Ishikawa (cell line): ENCODE measurements at regions not wholly inside any gene's neighbourhood (a gene's known extent, or its start where the extent isn't known, plus 50 kb on each side); places are given as distances from the start of the nearest gene placed in this dataset.

Experiments
- CEBPB ChIP-seq: IDR thresholded peaks from 2 replicates; pipeline ENCODE4 v1.6.1; 2012
- CREB1 ChIP-seq: IDR thresholded peaks from 2 replicates; pipeline ENCODE4 v1.6.1; 2012; ENCODE audit warnings: low read depth
- EGR1 ChIP-seq: IDR thresholded peaks from 2 replicates; pipeline ENCODE4 v1.6.1; 2012
- EP300 ChIP-seq: IDR thresholded peaks from 2 replicates; pipeline ENCODE4 v1.6.1; 2012; ENCODE audit warnings: borderline replicate concordance
- MAX ChIP-seq: IDR thresholded peaks from 2 replicates; pipeline ENCODE4 v1.6.1; 2012
- NFIC ChIP-seq: IDR thresholded peaks from 2 replicates; pipeline ENCODE4 v1.6.1; 2012
- RAD21 ChIP-seq: IDR thresholded peaks from 2 replicates; pipeline ENCODE4 v1.6.1; 2012; ENCODE audit warnings: low read depth
- TAF1 ChIP-seq: IDR thresholded peaks from 2 replicates; pipeline ENCODE4 v1.6.1; 2012; ENCODE audit warnings: low read depth, mild to moderate bottlenecking
- TCF12 ChIP-seq: IDR thresholded peaks from 2 replicates; pipeline ENCODE4 v1.6.1; 2012; ENCODE audit warnings: low read depth
- USF1 ChIP-seq: IDR thresholded peaks from 2 replicates; pipeline ENCODE4 v1.6.1; 2012
- YY1 ChIP-seq: IDR thresholded peaks from 2 replicates; pipeline ENCODE4 v1.6.1; 2012; ENCODE audit warnings: low read depth
- ZBTB7A ChIP-seq: IDR thresholded peaks from 2 replicates; pipeline ENCODE4 v1.6.1; 2012; ENCODE audit warnings: low read depth

- TF ChIP-seq USF1 (no peak), RAD21 (no peak), CREB1 (no peak), EP300 (no peak), MAX (no peak), TAF1 (no peak), ZBTB7A (no peak), CEBPB (no peak), YY1 (no peak), TCF12 (no peak), EGR1 (no peak), NFIC (no peak)
Measured at GRCh38 chr2:215624423-215624829, 188.6 kb upstream of the FN1 start.
